ENCODE measurements at regions not wholly inside any gene's neighbourhood (a gene's known extent, or its start where the extent isn't known, plus 50 kb on each side); places are given as distances from the start of the nearest gene placed in this dataset.
"Not testable (repeated sequence)": the region's sequence is repeated elsewhere in the genome, so short reads cannot be mapped to it uniquely, and the experiment has no call there.

DNA sequence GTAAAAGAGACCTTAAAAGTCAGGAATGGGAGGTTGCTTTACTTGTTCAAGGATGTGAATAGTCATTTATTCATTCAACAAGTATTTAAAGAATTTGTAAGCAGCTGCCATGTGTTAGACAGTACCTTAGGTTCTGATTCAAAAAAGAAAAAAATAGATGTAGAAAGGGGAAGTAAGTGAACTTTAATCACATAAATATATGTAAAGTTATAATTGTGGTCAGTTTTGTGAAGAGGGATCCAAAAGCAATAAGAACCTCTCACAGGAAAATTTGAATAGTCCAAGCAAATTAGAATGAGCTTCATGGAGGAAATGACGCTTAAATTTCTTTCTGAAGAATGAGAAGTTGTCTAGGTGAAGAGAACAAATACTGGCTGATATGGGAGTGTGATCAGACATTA is 596.1 kb upstream of the CITED2 start:
- no peak for DNase-seq (ENCODE audit: low read depth, low spot score)
- H3K4me3 ChIP-seq (ENCODE audit: low read length), result no peak overlapping the region
- H3K27me3 ChIP-seq (ENCODE audit: control insufficient read depth, insufficient read depth, low read length), result no peaks in the 10 kb centered on the region
- no peaks in the 10 kb centered on the region for H3K4me1 ChIP-seq (ENCODE audit: control insufficient read depth, insufficient read depth, low read length)
- H3K36me3 ChIP-seq (ENCODE audit: control insufficient read depth, insufficient read depth, low read length), result no peaks in the 10 kb centered on the region
- H3K9me3 ChIP-seq (ENCODE audit: control insufficient read depth, insufficient read depth, low read length), result no peaks in the 10 kb centered on the region
- no CpG with 5 or more reads among the region's 1 CpG for WGBS (ENCODE audit: insufficient coverage, insufficient read length)
- H3K27ac ChIP-seq (ENCODE audit: low read length), result no peak overlapping the region

DNA sequence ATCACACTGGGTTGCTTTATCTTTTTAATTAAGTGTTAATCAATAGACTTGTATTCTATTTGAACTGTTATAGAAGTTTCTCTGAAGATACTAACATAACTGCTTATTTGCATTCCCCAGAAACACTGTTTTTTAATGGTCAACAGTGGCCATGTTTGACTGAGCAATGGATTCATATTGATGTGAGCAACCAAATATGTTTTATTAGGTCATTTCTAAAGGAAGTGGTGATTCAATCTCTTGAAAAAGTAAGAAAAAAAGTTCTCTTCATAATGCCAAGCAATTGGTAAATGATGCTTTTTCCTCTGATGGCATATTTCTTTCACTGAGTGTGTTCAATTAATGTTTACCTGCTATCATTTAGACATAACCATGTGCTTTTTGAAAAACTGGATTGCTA is 593.0 kb upstream of the CITED2 start:
- Histone ChIP-seq H3K36me3 (ENCODE audit: control insufficient read depth, insufficient read depth, low read length) (no peaks in the 10 kb centered on the region), H3K4me3 (ENCODE audit: low read length) (no peak overlapping the region), H3K9me3 (ENCODE audit: control insufficient read depth, insufficient read depth, low read length) (no peaks in the 10 kb centered on the region), H3K4me1 (ENCODE audit: control insufficient read depth, insufficient read depth, low read length) (no peaks in the 10 kb centered on the region), H3K27ac (ENCODE audit: low read length) (no peak overlapping the region), H3K27me3 (ENCODE audit: control insufficient read depth, insufficient read depth, low read length) (no peaks in the 10 kb centered on the region)
- DNase-seq (ENCODE audit: low read depth, low spot score), result no peak

DNA sequence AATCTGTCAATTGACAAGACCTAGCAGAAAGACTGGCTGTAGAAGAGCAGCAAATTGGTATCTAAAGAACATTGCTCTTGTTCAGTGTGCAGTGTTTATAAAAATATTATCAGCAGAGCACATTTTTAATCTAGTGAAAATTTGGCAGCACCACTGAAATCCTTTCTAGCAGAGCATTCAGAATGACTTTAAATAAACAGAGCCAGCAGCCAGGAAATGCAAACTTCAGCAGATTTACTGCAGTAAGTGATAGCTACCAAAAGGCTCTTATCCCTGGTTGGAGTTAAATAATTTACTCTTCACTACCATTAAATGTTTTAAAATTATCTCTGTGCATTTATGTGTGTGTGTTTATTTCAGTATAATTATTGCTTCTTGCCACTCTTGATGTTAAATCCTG is 590.9 kb upstream of the CITED2 start:
- H3K27ac ChIP-seq (ENCODE audit: low read length), result no peak overlapping the region
- H3K36me3 ChIP-seq (ENCODE audit: control insufficient read depth, insufficient read depth, low read length), result no peaks in the 10 kb centered on the region
- H3K27me3 ChIP-seq (ENCODE audit: control insufficient read depth, insufficient read depth, low read length), result no peaks in the 10 kb centered on the region
- no peak for DNase-seq (ENCODE audit: low read depth, low spot score)
- H3K4me3 ChIP-seq (ENCODE audit: low read length), result no peak overlapping the region
- no peaks in the 10 kb centered on the region for H3K9me3 ChIP-seq (ENCODE audit: control insufficient read depth, insufficient read depth, low read length)
- no peaks in the 10 kb centered on the region for H3K4me1 ChIP-seq (ENCODE audit: control insufficient read depth, insufficient read depth, low read length)

DNA sequence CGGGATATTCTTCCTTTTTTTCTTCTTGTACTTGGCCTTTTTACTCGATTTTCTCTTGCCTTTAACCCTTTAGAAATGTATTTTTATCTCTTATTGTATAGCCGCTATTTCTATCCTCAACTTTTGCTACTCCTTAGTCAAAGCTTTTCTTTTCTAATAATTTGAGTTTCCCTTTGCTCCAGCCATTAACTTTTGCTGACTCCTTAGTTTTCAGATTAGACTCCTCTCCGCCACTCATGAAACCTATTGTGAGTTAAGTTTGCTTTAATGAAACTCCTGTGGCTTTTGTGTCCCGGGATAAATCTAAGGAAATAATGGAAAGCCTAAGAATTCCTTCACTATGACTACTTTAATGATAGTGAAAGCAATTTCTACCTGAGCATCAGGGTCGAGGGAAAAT is 590.3 kb upstream of the CITED2 start:
- Histone ChIP-seq H3K27ac (ENCODE audit: low read length) (no peak overlapping the region), H3K27me3 (ENCODE audit: control insufficient read depth, insufficient read depth, low read length) (no peaks in the 10 kb centered on the region), H3K4me1 (ENCODE audit: control insufficient read depth, insufficient read depth, low read length) (no peaks in the 10 kb centered on the region), H3K9me3 (ENCODE audit: control insufficient read depth, insufficient read depth, low read length) (no peaks in the 10 kb centered on the region), H3K36me3 (ENCODE audit: control insufficient read depth, insufficient read depth, low read length) (no peaks in the 10 kb centered on the region), H3K4me3 (ENCODE audit: low read length) (no peak overlapping the region)
- DNase-seq (ENCODE audit: low read depth, low spot score), result no peak
- no CpG with 5 or more reads among the region's 6 CpGs for WGBS (ENCODE audit: insufficient coverage, insufficient read length)

DNA sequence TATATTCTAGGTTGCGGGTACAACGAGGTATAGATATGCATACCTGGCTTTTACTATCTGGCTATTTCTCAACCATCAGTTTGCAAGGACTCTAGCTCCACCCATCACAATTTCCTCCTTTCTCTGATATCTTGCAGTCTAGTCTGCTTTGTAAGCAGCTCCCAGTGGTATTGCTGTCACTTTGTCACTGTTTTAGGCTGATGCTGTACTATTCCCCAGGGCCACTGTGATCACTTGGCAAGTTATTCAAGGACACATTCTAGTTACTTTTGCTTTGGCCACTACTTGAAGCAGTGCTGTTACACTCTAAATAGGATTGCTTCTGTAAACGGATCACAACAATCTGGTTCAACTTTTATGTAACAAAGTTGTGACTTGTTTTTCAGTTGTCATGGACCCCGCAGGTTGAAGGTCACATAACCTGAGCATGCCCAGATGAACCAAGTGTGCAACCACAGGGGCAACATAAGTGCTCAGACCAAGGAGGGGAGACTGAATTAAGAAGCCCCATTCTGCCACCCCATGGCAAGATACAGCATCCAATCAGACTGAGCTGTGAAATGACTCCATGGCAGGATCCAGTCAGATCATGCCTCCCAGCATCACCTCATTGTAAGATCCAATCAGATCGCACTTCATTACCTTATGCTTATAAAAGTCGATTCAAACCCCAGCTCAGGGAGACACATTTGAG is 588.4 kb upstream of the CITED2 start:
- WGBS (ENCODE audit: insufficient coverage, insufficient read length), result no CpG with 5 or more reads among the region's 6 CpGs
- Histone ChIP-seq H3K4me1 (ENCODE audit: control insufficient read depth, insufficient read depth, low read length) (no peaks in the 10 kb centered on the region), H3K36me3 (ENCODE audit: control insufficient read depth, insufficient read depth, low read length) (no peaks in the 10 kb centered on the region), H3K9me3 (ENCODE audit: control insufficient read depth, insufficient read depth, low read length) (no peaks in the 10 kb centered on the region), H3K27ac (ENCODE audit: low read length) (no peak overlapping the region), H3K4me3 (ENCODE audit: low read length) (no peak overlapping the region), H3K27me3 (ENCODE audit: control insufficient read depth, insufficient read depth, low read length) (no peaks in the 10 kb centered on the region)
- no peak for DNase-seq (ENCODE audit: low read depth, low spot score)

DNA sequence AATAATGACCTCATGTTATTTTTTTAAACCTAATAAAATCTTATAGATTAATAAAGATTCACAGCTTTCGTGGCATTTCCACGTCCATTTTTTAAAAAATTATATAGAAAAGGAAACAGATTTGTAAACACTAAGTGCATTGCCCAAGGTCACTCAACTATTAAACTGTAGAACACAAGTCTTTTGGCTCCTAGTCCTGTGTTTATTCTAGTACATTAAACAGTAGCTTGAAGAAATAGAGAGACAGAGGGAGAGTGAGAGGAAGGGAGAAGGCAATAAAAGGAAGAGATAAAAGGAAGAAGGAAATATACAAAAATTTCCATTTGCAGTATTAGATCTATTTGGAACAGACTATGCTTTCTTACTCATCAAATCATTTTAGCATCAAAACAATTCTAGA is 586.7 kb upstream of the CITED2 start:
- WGBS (ENCODE audit: insufficient coverage, insufficient read length), result no CpG with 5 or more reads among the region's 2 CpGs
- Histone ChIP-seq H3K27ac (ENCODE audit: low read length) (no peak overlapping the region), H3K27me3 (ENCODE audit: control insufficient read depth, insufficient read depth, low read length) (no peaks in the 10 kb centered on the region), H3K36me3 (ENCODE audit: control insufficient read depth, insufficient read depth, low read length) (no peaks in the 10 kb centered on the region), H3K4me3 (ENCODE audit: low read length) (no peak overlapping the region), H3K9me3 (ENCODE audit: control insufficient read depth, insufficient read depth, low read length) (no peaks in the 10 kb centered on the region), H3K4me1 (ENCODE audit: control insufficient read depth, insufficient read depth, low read length) (no peaks in the 10 kb centered on the region)
- DNase-seq (ENCODE audit: low read depth, low spot score), result no peak

DNA sequence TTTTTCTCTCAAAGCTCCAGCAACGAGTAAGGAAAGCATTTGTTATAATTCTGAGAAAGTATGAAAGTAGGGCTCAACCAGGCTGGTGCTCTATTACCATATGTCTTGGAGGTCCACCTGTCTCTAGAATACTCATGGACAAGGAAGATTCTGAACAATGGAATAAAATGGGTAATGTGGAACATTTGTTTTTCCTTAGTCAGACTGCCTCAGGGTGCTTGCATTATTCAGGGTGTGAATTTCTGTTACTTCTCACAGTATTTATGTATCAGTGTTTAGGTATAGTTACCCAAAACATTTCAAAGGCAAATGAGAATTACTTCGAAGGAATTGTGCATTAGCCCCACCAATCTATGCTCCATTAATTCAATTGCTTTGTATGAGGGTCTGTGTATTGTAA is 586.2 kb upstream of the CITED2 start:
- no peak for DNase-seq (ENCODE audit: low read depth, low spot score)
- H3K9me3 ChIP-seq (ENCODE audit: control insufficient read depth, insufficient read depth, low read length), result no peaks in the 10 kb centered on the region
- H3K4me1 ChIP-seq (ENCODE audit: control insufficient read depth, insufficient read depth, low read length), result no peaks in the 10 kb centered on the region
- H3K27ac ChIP-seq (ENCODE audit: low read length), result no peak overlapping the region
- H3K27me3 ChIP-seq (ENCODE audit: control insufficient read depth, insufficient read depth, low read length), result no peaks in the 10 kb centered on the region
- H3K36me3 ChIP-seq (ENCODE audit: control insufficient read depth, insufficient read depth, low read length), result no peaks in the 10 kb centered on the region
- WGBS (ENCODE audit: insufficient coverage, insufficient read length), result no CpG with 5 or more reads among the region's 2 CpGs
- H3K4me3 ChIP-seq (ENCODE audit: low read length), result no peak overlapping the region

DNA sequence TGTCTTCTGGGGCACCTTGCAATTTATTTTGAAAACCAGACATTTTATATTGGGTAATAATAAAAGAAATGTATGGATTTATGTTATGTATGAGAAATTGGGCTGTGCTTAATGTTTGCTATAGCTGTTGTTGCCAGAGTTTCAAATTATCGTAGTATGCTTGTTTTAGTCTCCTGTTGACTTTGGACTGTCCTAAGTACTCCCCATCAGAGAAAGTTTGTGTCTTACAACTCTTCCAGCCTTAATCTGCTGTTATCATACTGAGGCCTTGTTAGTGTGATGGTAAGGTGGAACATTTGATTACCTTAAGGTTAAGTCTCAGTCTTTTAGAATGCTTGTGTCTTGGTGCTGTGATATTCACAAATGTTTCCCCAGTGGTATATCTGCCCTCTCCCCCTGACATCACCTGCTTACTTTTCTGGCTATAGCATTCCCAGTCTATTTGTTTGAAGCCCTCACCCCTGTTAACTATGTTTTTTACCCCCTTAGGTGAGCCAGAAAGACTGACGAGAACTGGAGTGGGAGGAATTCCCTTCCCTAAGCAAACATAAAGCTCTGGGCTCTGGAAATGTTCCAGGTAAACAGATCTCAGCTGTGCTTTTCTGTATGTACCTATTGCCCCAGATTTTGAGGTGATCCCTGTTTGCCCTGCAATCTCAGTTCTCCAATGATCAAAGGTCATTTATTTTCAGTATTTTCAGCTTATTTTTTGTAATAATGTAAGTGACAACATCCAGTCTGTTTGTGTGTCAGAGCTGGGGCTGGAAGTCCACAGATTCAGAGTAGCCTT is 581.1 kb upstream of the CITED2 start:
- H3K4me1 ChIP-seq (ENCODE audit: control insufficient read depth, insufficient read depth, low read length), result no peaks in the 10 kb centered on the region
- no CpG with 5 or more reads among the region's 2 CpGs for WGBS (ENCODE audit: insufficient coverage, insufficient read length)
- no peaks in the 10 kb centered on the region for H3K9me3 ChIP-seq (ENCODE audit: control insufficient read depth, insufficient read depth, low read length)
- DNase-seq (ENCODE audit: low read depth, low spot score), result no peak
- no peak overlapping the region for H3K4me3 ChIP-seq (ENCODE audit: low read length)
- no peaks in the 10 kb centered on the region for H3K27me3 ChIP-seq (ENCODE audit: control insufficient read depth, insufficient read depth, low read length)
- no peak overlapping the region for H3K27ac ChIP-seq (ENCODE audit: low read length)
- H3K36me3 ChIP-seq (ENCODE audit: control insufficient read depth, insufficient read depth, low read length), result no peaks in the 10 kb centered on the region

DNA sequence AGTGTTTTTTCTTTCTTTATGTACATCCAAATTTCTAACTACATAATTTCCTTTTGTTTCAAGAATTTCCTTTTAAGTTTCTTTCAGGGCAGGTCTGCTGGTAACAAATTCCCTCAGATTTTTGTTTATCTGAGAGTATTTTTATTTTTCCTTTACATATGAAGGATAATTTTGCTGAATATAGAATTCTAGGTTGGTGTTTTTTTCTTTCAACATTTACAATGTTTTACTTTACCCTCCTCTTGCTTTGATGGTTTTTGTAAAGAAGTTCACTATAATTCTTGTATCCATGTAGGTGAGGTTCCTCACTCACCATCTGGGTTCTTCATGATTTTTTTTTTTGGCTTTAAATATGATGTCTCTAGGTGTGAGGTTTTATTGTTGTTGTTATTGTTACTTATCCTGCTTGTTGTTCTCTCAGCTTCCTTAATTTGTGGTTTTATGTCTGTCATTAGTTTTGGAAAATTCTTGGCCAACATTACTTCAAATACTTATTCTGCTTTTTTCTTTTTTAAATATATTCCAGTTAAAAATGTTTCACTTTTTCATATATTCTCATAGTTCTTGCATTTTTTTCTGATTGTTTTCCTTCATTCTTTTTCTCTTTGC is 580.1 kb upstream of the CITED2 start:
- no peak for DNase-seq (ENCODE audit: low read depth, low spot score)
- Histone ChIP-seq H3K36me3 (ENCODE audit: control insufficient read depth, insufficient read depth, low read length) (no peaks in the 10 kb centered on the region), H3K27ac (ENCODE audit: low read length) (no peak overlapping the region), H3K4me3 (ENCODE audit: low read length) (no peak overlapping the region), H3K4me1 (ENCODE audit: control insufficient read depth, insufficient read depth, low read length) (no peaks in the 10 kb centered on the region), H3K9me3 (ENCODE audit: control insufficient read depth, insufficient read depth, low read length) (no peaks in the 10 kb centered on the region), H3K27me3 (ENCODE audit: control insufficient read depth, insufficient read depth, low read length) (no peaks in the 10 kb centered on the region)

DNA sequence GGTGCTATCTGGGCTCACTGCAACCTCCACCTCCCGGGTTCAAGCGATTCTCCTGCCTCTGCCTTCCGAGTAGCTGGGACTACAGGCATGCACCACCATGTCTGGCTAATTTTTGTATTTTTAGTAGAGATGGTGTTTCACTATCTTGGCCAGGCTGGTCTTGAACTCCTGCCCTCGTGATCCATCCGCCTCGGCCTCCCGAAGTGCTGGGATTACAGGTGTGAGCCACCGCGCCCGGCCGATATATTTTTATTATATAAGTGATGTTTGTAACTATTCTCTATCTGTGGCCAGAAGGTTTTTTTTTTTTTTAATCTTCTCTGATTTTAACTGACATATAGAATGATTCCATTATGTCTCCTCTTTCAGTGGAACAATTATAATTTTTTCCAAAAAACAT is 579.3 kb upstream of the CITED2 start:
- H3K27me3 ChIP-seq (ENCODE audit: control insufficient read depth, insufficient read depth, low read length); H3K27ac ChIP-seq (ENCODE audit: low read length); H3K4me1 ChIP-seq (ENCODE audit: control insufficient read depth, insufficient read depth, low read length); H3K36me3 ChIP-seq (ENCODE audit: control insufficient read depth, insufficient read depth, low read length); H3K4me3 ChIP-seq (ENCODE audit: low read length); DNase-seq (ENCODE audit: low read depth, low spot score); H3K9me3 ChIP-seq (ENCODE audit: control insufficient read depth, insufficient read depth, low read length): not testable (repeated sequence)
- WGBS (ENCODE audit: insufficient coverage, insufficient read length), result no CpG with 5 or more reads among the region's 11 CpGs

DNA sequence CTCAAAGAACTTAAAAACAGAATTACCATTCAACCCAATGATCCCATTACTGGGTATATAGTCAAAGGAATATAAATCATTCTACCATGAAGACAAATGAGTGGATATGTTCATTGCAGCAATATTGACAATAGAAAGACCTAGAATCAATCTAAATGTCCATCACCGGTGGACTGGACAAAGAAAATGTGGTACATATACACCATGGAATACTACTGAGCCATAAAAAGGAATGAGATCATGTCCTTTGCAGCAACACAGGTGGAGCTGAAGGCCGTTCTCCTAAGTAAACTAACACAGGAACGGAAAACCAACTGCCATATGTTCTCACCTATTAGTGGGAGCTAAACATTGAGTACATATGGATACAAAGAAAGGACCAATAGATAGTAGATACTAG is 576.7 kb upstream of the CITED2 start:
- Histone ChIP-seq H3K9me3 (ENCODE audit: control insufficient read depth, insufficient read depth, low read length) (no peaks in the 10 kb centered on the region), H3K36me3 (ENCODE audit: control insufficient read depth, insufficient read depth, low read length) (no peaks in the 10 kb centered on the region), H3K4me3 (ENCODE audit: low read length) (no peak overlapping the region), H3K27me3 (ENCODE audit: control insufficient read depth, insufficient read depth, low read length) (no peaks in the 10 kb centered on the region), H3K27ac (ENCODE audit: low read length) (no peak overlapping the region), H3K4me1 (ENCODE audit: control insufficient read depth, insufficient read depth, low read length) (no peaks in the 10 kb centered on the region)
- no CpG with 5 or more reads among the region's 3 CpGs for WGBS (ENCODE audit: insufficient coverage, insufficient read length)
- no peak for DNase-seq (ENCODE audit: low read depth, low spot score)

All from iPS DF 6.9 (cell line).